Common myeloid progenitor, CD34-positive (primary cell): ENCODE measurements at regions not wholly inside any gene's neighbourhood (a gene's known extent, or its start where the extent isn't known, plus 50 kb on each side); places are given as distances from the start of the nearest gene placed in this dataset.

Experiments
- CTCF ChIA-PET: fragments of 350-600 bp; sonication (Branson Sonifier 250); formaldehyde crosslinking; loops from one replicate; lab custom pipeline; 2021; ENCODE audit warnings: antibody characterized with exemption; lab: Charles Lee
- POLR2A ChIA-PET: fragments of 350-600 bp; sonication (Branson Sonifier 250); formaldehyde crosslinking; loops from one replicate; lab custom pipeline; 2021; ENCODE audit warnings: antibody characterized with exemption; lab: Charles Lee
- DNase-seq, 3 donors: peaks; one replicate each; pipeline versions ENCODE4 v3.0.0 to v3.0.0-alpha.2; 2013
- H3K27ac ChIP-seq, 2 experiments: 1 replicate in 1 of 2; 2 replicates in 1 of 2; pipeline ENCODE4 v1.7.0; 2013; ENCODE audit warnings: inconsistent platforms in 2 of 2, low read length in 2 of 2, mild to moderate bottlenecking in 2 of 2, low read depth in 1 of 2, moderate library complexity in 1 of 2; ENCODE audit not compliant: severe bottlenecking in 2 of 2, insufficient read depth in 1 of 2, poor library complexity in 1 of 2
- H3K27me3 ChIP-seq, 5 experiments: replicated peaks in 2 of 5; 1 replicate in 3 of 5; 2 replicates in 2 of 5; pipeline versions ENCODE4 v1.6.1 to v1.7.0; 2013; ENCODE audit warnings: low read length in 4 of 5, mild to moderate bottlenecking in 2 of 5, moderate library complexity in 2 of 5, inconsistent platforms in 1 of 5; ENCODE audit not compliant: insufficient read depth in 5 of 5, control insufficient read depth in 4 of 5
- H3K36me3 ChIP-seq, 4 experiments: 1 replicate in 2 of 4; 2 replicates in 2 of 4; pipeline versions ENCODE4 v1.6.1 to v1.7.0; 2013; ENCODE audit warnings: low read length in 3 of 4, control low read depth in 1 of 4, mild to moderate bottlenecking in 1 of 4; ENCODE audit not compliant: control insufficient read depth in 4 of 4, insufficient read depth in 4 of 4
- H3K4me1 ChIP-seq, 4 experiments: 1 replicate in 3 of 4; 2 replicates in 1 of 4; pipeline versions ENCODE4 v1.6.1 to v1.7.1; 2013; ENCODE audit warnings: low read length in 3 of 4, mild to moderate bottlenecking in 3 of 4, control low read depth in 1 of 4, inconsistent platforms in 1 of 4, moderate library complexity in 1 of 4; ENCODE audit not compliant: control insufficient read depth in 4 of 4, insufficient read depth in 4 of 4; ENCODE audit errors: control extremely low read depth in 1 of 4
- H3K4me3 ChIP-seq, 7 experiments: 1 replicate in 4 of 7; 2 replicates in 3 of 7; pipeline versions ENCODE4 v1.5.1 to v1.7.0; 2013; ENCODE audit warnings: mild to moderate bottlenecking in 7 of 7, low read length in 6 of 7, moderate library complexity in 6 of 7, inconsistent platforms in 2 of 7, low read depth in 2 of 7, control low read depth in 1 of 7; ENCODE audit not compliant: insufficient read depth in 4 of 7, control insufficient read depth in 1 of 7; ENCODE audit errors: extremely low read depth in 1 of 7
- H3K9me3 ChIP-seq, 5 experiments: 1 replicate in 4 of 5; 2 replicates in 1 of 5; pipeline versions ENCODE4 v1.6.1 to v1.7.1; 2013; ENCODE audit warnings: low read length in 4 of 5, mild to moderate bottlenecking in 2 of 5, inconsistent platforms in 1 of 5, low read depth in 1 of 5, moderate library complexity in 1 of 5; ENCODE audit not compliant: control insufficient read depth in 4 of 5, insufficient read depth in 2 of 5; ENCODE audit errors: control extremely low read depth in 1 of 5
- WGBS: methylation state at CpG from one replicate; pipeline ENCODE4 v1.1.5; 2013; ENCODE audit not compliant: insufficient coverage; 5-methylcytosine and 5-hydroxymethylcytosine counted together

GRCh38 chr1:198455966-198456365 lies 84.5 kb downstream of the ATP6V1G3 start:
- 11% methylated on average over 3 of the region's 3 CpGs for WGBS
- Histone ChIP-seq H3K4me3 (no peak overlapping the region), H3K4me1 (peaks cover 0 to 4% (median 0%) of the 10 kb centered on the region in 4 experiments), H3K27me3 (no peaks in the 10 kb centered on the region), H3K9me3 (no peaks in the 10 kb centered on the region), H3K36me3 (no peaks in the 10 kb centered on the region), H3K27ac (no peak overlapping the region)
- DNase-seq, result peak; percentile 25 to 86 (median 74)
- CTCF ChIA-PET, result no interaction called here
- POLR2A ChIA-PET, result no interaction called here

DNA sequence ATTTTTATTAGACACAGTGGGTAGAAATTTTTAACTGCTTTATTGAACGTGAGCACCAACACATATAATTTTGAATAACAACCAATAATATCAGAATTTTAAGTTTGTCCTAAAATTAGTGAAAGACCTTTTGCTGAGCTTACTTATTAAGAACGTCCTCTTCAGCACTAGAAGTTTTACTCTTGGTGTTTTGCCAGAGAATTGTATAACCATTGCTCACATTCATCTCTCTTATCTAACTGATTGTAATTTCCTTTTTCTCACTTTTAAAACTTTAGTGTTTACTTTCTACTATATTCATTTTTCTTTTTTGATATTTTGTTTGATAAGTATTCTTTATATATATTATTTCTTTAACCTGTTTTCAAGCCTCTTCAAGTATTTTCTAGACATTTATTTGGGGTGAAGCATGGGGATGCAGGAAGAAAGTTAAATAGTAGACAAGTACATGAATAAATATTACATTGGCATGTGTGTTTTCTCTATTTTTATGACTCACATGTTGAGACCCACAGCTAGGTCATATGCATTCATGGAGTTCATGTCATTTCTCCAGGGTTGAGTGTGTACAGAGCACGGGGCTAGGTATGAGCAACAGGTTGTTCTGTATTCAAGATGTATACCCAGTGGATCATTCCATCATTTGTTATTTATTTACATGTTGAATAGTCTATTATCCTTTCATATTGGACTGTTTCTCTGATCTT lies 90.6 kb downstream of the ATP6V1G3 start:
- CTCF ChIA-PET, result no interaction called here
- WGBS, result no CpG with 5 or more reads among the region's 3 CpGs

GRCh38 chr1:198449261-198449660 lies 91.2 kb downstream of the ATP6V1G3 start:
- Histone ChIP-seq H3K36me3 (no peaks in the 10 kb centered on the region), H3K9me3 (no peaks in the 10 kb centered on the region), H3K27ac (no peak overlapping the region), H3K4me1 (peaks cover 0 to 10% (median 1%) of the 10 kb centered on the region in 4 experiments), H3K27me3 (no peaks in the 10 kb centered on the region), H3K4me3 (no peak overlapping the region)
- ChIA-PET CTCF (interaction anchor here (1.3 kb wide), 1 partner anchor 18 kb away, joined by 4 read pairs; no protein-coding TSS in a partner anchor), POLR2A (no interaction called here)
- no peak for DNase-seq

More for the DNA sequence above, 90.6 kb downstream of the ATP6V1G3 start:
- Histone ChIP-seq H3K27ac (no peak overlapping the region), H3K4me3 (no peak overlapping the region), H3K36me3 (no peaks in the 10 kb centered on the region), H3K27me3 (no peaks in the 10 kb centered on the region), H3K4me1 (peaks cover 0 to 10% (median 1%) of the 10 kb centered on the region in 4 experiments), H3K9me3 (no peaks in the 10 kb centered on the region)
- POLR2A ChIA-PET, result no interaction called here
- DNase-seq, result peak in 2 of 3 donors; percentile 21 to 44

- no peak for DNase-seq
- ChIA-PET POLR2A (no interaction called here), CTCF (no interaction called here)
- Histone ChIP-seq H3K4me1 (peaks cover 0 to 10% (median 1%) of the 10 kb centered on the region in 4 experiments), H3K9me3 (no peaks in the 10 kb centered on the region), H3K36me3 (no peaks in the 10 kb centered on the region), H3K27ac (no peak overlapping the region), H3K27me3 (no peaks in the 10 kb centered on the region), H3K4me3 (no peak overlapping the region)
- WGBS, result no CpG with 5 or more reads among the region's 1 CpG
Observed at GRCh38 chr1:198447468-198447867, 93.0 kb downstream of the ATP6V1G3 start.

GRCh38 chr1:198445872-198446271 lies 94.6 kb downstream of the ATP6V1G3 start:
- H3K27ac ChIP-seq, result no peak overlapping the region
- no peaks in the 10 kb centered on the region for H3K27me3 ChIP-seq
- H3K4me1 ChIP-seq, result peaks cover 0 to 10% (median 1%) of the 10 kb centered on the region in 4 experiments
- POLR2A ChIA-PET, result no interaction called here
- no peaks in the 10 kb centered on the region for H3K36me3 ChIP-seq
- DNase-seq, result no peak
- CTCF ChIA-PET, result no interaction called here
- H3K4me3 ChIP-seq, result no peak overlapping the region
- 100% methylated on average over 2 of the region's 3 CpGs for WGBS
- no peaks in the 10 kb centered on the region for H3K9me3 ChIP-seq

- CTCF ChIA-PET, result no interaction called here
Observed at GRCh38 chr1:198444792-198445191, 95.7 kb downstream of the ATP6V1G3 start.

GRCh38 chr1:198443365-198444233 lies 96.9 kb downstream of the ATP6V1G3 start:
- H3K27me3 ChIP-seq, result no peaks in the 10 kb centered on the region
- peaks cover 0 to under 1% (median 0%) of the 10 kb centered on the region in 4 experiments for H3K4me1 ChIP-seq
- no peak overlapping the region for H3K4me3 ChIP-seq
- POLR2A ChIA-PET, result no interaction called here
- H3K36me3 ChIP-seq, result no peaks in the 10 kb centered on the region
- WGBS, result 100% methylated on average over 1 of the region's 5 CpGs
- H3K9me3 ChIP-seq, result no peaks in the 10 kb centered on the region
- no peak overlapping the region for H3K27ac ChIP-seq
- CTCF ChIA-PET, result no interaction called here
- no peak for DNase-seq

More at GRCh38 chr1:198444792-198445191, 95.7 kb downstream of the ATP6V1G3 start:
- Histone ChIP-seq H3K36me3 (no peaks in the 10 kb centered on the region), H3K4me1 (peaks cover 0 to 6% (median 0%) of the 10 kb centered on the region in 4 experiments), H3K27ac (no peak overlapping the region), H3K27me3 (no peaks in the 10 kb centered on the region), H3K9me3 (no peaks in the 10 kb centered on the region), H3K4me3 (no peak overlapping the region)
- POLR2A ChIA-PET, result no interaction called here
- DNase-seq, result no peak
- no CpG with 5 or more reads among the region's 1 CpG for WGBS
